HUES48 (cell line): ENCODE measurements at regions not wholly inside any gene's neighbourhood (a gene's known extent, or its start where the extent isn't known, plus 50 kb on each side); places are given as distances from the start of the nearest gene placed in this dataset.

Experiments
- H3K27ac ChIP-seq: one replicate; pipeline ENCODE4 v1.7.0; 2013; ENCODE audit warnings: low read depth, low read length, inconsistent platforms
- H3K27me3 ChIP-seq: 2 replicates; pipeline ENCODE4 v1.6.1; 2013; ENCODE audit warnings: mild to moderate bottlenecking, low read length; ENCODE audit not compliant: control insufficient read depth, insufficient read depth
- H3K36me3 ChIP-seq: 2 replicates; pipeline ENCODE4 v1.6.1; 2013; ENCODE audit warnings: low read length; ENCODE audit not compliant: control insufficient read depth, insufficient read depth
- H3K4me1 ChIP-seq: 2 replicates; pipeline ENCODE4 v1.6.1; 2013; ENCODE audit warnings: mild to moderate bottlenecking, low read length; ENCODE audit not compliant: control insufficient read depth, insufficient read depth
- H3K4me3 ChIP-seq: 2 replicates; pipeline ENCODE4 v1.5.1; 2013; ENCODE audit warnings: mild to moderate bottlenecking, low read depth, low read length
- H3K9ac ChIP-seq: 2 replicates; pipeline ENCODE4 v1.6.1; 2013; ENCODE audit warnings: mild to moderate bottlenecking, low read depth, low read length, moderate library complexity
- H3K9me3 ChIP-seq: 2 replicates; pipeline ENCODE4 v1.6.1; 2013; ENCODE audit warnings: low read length; ENCODE audit not compliant: control insufficient read depth, insufficient read depth

- Histone ChIP-seq H3K4me1 (peaks cover 30% of the 10 kb centered on the region), H3K36me3 (no peaks in the 10 kb centered on the region), H3K9me3 (no peaks in the 10 kb centered on the region), H3K9ac (no peak overlapping the region), H3K4me3 (no peak overlapping the region), H3K27me3 (peaks cover 31% of the 10 kb centered on the region), H3K27ac (no peak overlapping the region)
Observed at GRCh38 chr22:48340191-48340590, 1487.5 kb downstream of the BRD1 start.

- no peak overlapping the region for H3K9ac ChIP-seq
- H3K27me3 ChIP-seq, result peaks cover 31% of the 10 kb centered on the region
- H3K9me3 ChIP-seq, result no peaks in the 10 kb centered on the region
- H3K4me1 ChIP-seq, result peaks cover 30% of the 10 kb centered on the region
- no peak overlapping the region for H3K4me3 ChIP-seq
- no peak overlapping the region for H3K27ac ChIP-seq
- H3K36me3 ChIP-seq, result no peaks in the 10 kb centered on the region
Observed at GRCh38 chr22:48338793-48339705, 1488.6 kb downstream of the BRD1 start.

- Histone ChIP-seq H3K36me3 (no peaks in the 10 kb centered on the region), H3K4me3 (no peak overlapping the region), H3K9ac (no peak overlapping the region), H3K4me1 (peaks cover 23% of the 10 kb centered on the region), H3K27me3 (peaks cover 31% of the 10 kb centered on the region), H3K27ac (no peak overlapping the region), H3K9me3 (no peaks in the 10 kb centered on the region)
Observed at GRCh38 chr22:48337957-48338792, 1489.5 kb downstream of the BRD1 start.

GRCh38 chr22:48336339-48337060 is 1491.2 kb downstream of the BRD1 start:
- H3K4me3 ChIP-seq, result no peak overlapping the region
- no peak overlapping the region for H3K27ac ChIP-seq
- H3K4me1 ChIP-seq, result peaks cover 19% of the 10 kb centered on the region
- peaks cover 23% of the 10 kb centered on the region for H3K27me3 ChIP-seq
- no peak overlapping the region for H3K9ac ChIP-seq
- no peaks in the 10 kb centered on the region for H3K9me3 ChIP-seq
- H3K36me3 ChIP-seq, result no peaks in the 10 kb centered on the region

GRCh38 chr22:48335442-48336139 is 1492.1 kb downstream of the BRD1 start:
- peaks cover 14% of the 10 kb centered on the region; the same call in 1 of the 2 replicates for H3K27me3 ChIP-seq
- H3K27ac ChIP-seq, result no peak overlapping the region
- peaks cover 11% of the 10 kb centered on the region for H3K4me1 ChIP-seq
- H3K4me3 ChIP-seq, result no peak overlapping the region
- H3K9ac ChIP-seq, result no peak overlapping the region
- H3K9me3 ChIP-seq, result no peaks in the 10 kb centered on the region
- no peaks in the 10 kb centered on the region for H3K36me3 ChIP-seq

- Histone ChIP-seq H3K36me3 (no peaks in the 10 kb centered on the region), H3K9me3 (no peaks in the 10 kb centered on the region), H3K4me1 (peaks cover 5% of the 10 kb centered on the region; the same call in 1 of the 2 replicates), H3K4me3 (no peak overlapping the region), H3K27me3 (0 out of 2 replicates have a peak, but pooled peaks cover 8% of the 10 kb centered on the region), H3K27ac (no peak overlapping the region), H3K9ac (no peak overlapping the region)
Observed at GRCh38 chr22:48334971-48335370, 1492.7 kb downstream of the BRD1 start.

- Histone ChIP-seq H3K9me3 (peaks cover 6% of the 10 kb centered on the region; the same call in 1 of the 2 replicates), H3K9ac (no peak overlapping the region), H3K27me3 (no peaks in the 10 kb centered on the region), H3K4me3 (no peak overlapping the region), H3K4me1 (no peaks in the 10 kb centered on the region), H3K27ac (no peak overlapping the region), H3K36me3 (no peaks in the 10 kb centered on the region)
Observed at GRCh38 chr22:48333816-48334735, 1493.6 kb downstream of the BRD1 start.

GRCh38 chr22:48333323-48333763 is 1494.3 kb downstream of the BRD1 start:
- Histone ChIP-seq H3K27ac (no peak overlapping the region), H3K36me3 (no peaks in the 10 kb centered on the region), H3K9me3 (peaks cover 6% of the 10 kb centered on the region; the same call in 1 of the 2 replicates), H3K4me1 (no peaks in the 10 kb centered on the region), H3K9ac (no peak overlapping the region), H3K4me3 (no peak overlapping the region), H3K27me3 (no peaks in the 10 kb centered on the region)

- Histone ChIP-seq H3K4me3 (no peak overlapping the region), H3K4me1 (no peaks in the 10 kb centered on the region), H3K9me3 (peaks cover 6% of the 10 kb centered on the region; the same call in 1 of the 2 replicates), H3K36me3 (no peaks in the 10 kb centered on the region), H3K27ac (no peak overlapping the region), H3K9ac (no peak overlapping the region), H3K27me3 (no peaks in the 10 kb centered on the region)
Observed at GRCh38 chr22:48332438-48333322, 1495.0 kb downstream of the BRD1 start.
